PC-9 (cell line): ENCODE measurements at regions not wholly inside any gene's neighbourhood (a gene's known extent, or its start where the extent isn't known, plus 50 kb on each side); places are given as distances from the start of the nearest gene placed in this dataset.

Experiments
- EZH2 ChIP-seq: fragments of 200-600 bp; sonication (generic); IDR thresholded peaks from 2 replicates; pipeline ENCODE4 v1.8.0; 2017; ENCODE audit warnings: antibody characterized with exemption, low read depth
- TF ChIP-seq, protein P1 (sequence below): fragments of 200-600 bp; sonication (generic); conservative IDR thresholded peaks from 2 replicates; pipeline ENCODE4 v1.6.1; 2017; ENCODE audit warnings: mixed run types, antibody characterized with exemption, mild to moderate bottlenecking, moderate library complexity

DNA sequence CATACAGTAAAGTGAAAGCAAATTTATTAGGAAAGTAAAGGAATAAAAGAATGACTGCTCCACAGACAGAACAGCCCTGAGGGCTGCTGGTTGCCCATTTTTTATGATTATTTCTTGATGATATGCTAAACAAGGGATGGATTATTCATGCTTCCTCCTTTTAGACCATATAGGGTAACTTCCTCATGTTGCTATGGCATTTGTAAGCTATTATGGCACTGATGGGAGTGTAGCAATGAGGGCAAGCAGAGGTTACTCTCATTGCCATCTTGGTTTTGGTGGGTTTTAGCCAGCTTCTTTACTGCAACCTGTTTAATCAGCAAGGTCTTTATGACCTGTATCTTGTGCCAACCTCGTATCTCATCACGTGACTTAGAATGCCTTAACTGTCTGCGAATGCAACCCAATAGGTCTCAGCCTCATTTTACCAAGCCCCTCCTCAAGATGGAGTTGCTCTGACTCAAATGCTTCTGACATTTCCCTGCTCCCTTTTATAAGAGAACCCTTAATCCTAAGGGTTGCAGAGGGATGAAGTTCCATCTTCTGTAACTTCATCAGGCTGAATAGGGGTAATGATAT, 280.1 kb upstream of the RGS17 start:
- no peak for TF ChIP-seq EZH2
- TF ChIP-seq, protein P1, sequence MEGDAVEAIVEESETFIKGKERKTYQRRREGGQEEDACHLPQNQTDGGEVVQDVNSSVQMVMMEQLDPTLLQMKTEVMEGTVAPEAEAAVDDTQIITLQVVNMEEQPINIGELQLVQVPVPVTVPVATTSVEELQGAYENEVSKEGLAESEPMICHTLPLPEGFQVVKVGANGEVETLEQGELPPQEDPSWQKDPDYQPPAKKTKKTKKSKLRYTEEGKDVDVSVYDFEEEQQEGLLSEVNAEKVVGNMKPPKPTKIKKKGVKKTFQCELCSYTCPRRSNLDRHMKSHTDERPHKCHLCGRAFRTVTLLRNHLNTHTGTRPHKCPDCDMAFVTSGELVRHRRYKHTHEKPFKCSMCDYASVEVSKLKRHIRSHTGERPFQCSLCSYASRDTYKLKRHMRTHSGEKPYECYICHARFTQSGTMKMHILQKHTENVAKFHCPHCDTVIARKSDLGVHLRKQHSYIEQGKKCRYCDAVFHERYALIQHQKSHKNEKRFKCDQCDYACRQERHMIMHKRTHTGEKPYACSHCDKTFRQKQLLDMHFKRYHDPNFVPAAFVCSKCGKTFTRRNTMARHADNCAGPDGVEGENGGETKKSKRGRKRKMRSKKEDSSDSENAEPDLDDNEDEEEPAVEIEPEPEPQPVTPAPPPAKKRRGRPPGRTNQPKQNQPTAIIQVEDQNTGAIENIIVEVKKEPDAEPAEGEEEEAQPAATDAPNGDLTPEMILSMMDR, result no peak
